NCI-H748 treated with DMSO at 0.1 percent for 48 hours (cell line): ENCODE measurements at regions not wholly inside any gene's neighbourhood (a gene's known extent, or its start where the extent isn't known, plus 50 kb on each side); places are given as distances from the start of the nearest gene placed in this dataset.
"Not testable (repeated sequence)": the region's sequence is repeated elsewhere in the genome, so short reads cannot be mapped to it uniquely, and the experiment has no call there.

Experiments
- DNase-seq: peaks from one replicate; lab custom pipeline; 2025; lab: John Stamatoyannopoulos, UW

DNA sequence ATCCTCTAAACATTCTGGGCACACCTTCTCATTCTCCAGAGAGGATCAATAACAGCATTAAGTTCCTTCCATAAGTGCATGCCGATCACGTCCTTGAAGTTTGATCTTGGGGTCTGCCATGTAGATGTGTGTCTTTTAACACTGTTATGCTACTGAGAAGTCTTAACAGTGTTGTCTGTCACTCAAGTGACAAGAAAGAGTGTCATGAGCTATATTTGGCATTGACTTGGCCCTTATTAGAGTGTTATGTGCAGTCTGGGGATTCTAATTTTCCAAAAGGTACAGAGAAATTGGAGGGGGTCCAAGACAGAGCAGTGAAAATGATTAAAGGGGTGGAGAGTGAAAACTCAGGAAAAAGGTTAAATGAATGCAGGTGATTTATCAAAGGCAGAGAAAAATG, 107.1 kb upstream of the OPCML start:
- no peak for DNase-seq

DNA sequence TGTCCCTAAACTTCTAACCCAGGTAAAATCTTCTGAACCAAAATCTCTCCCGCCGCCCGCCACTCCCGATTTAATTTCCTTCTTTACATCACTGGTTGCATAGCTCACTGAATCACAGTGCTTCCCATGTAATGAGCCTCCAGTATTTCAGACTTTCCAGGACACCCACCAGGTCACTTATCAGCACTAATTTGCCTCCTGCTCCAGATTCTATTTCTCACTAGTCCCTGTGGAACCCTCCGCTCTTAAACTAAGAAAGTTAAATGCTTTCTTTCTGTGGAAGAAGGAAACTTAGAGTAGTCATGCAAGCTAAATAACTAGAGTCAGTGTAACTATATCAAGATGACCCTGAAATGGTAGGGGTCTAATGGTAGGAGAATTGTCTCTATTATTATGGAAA, 106.6 kb upstream of the OPCML start:
- DNase-seq, result no peak

DNA sequence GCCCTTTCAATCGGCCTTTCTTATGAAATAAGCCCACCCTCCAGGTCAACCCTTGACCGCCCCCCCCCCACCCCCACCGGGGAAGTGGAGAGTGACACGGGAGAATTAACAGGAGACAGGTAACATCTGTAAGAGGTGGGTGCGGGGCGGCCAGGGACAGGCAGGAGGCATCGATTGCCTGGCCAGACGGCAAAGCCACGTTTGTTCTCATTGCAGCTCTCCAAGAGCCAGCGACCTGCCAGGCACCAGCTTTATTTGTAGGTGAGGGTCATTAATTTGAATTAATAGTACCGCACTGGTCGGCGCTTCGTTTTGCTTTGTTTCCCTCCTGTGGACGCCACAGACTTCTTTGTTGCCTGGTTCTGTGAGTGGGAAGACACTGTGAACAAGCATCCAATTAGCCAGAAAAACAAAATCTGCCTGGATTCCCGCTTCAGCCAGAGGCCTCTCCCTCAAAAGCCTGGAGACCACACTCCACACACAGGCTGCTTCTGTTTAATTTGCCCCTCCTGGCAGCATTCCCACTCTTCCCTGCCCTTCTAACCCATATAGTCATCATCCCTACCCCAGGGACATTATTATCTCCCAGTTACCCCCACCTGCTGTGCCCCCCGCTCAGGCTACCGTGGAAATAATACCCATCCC, 104.5 kb upstream of the OPCML start:
- peak; percentile 79 for DNase-seq

DNA sequence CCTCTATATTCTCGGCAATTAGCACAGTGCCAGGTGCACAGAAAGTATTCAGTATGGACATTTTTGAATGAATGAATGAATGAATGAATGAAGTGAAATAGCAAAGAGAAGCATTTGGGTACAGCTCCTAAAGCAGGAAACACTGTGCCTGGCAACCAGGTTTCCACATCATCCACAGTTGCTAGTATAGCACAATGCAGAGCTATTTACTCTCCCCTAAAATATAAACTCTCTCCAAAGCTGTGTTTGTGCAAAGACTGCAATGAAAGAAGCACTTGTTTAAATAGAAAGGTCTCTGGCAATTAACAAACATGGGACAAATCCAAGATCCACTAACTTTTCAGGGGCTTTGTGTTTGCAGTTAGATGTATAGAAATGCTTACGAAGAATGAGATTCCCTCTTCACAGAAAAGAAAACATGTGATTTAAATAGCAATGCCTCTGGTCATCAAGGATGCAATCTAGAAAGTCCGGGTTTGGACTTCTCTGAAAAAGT, 103.0 kb upstream of the OPCML start:
- DNase-seq, result peak; percentile 5

DNA sequence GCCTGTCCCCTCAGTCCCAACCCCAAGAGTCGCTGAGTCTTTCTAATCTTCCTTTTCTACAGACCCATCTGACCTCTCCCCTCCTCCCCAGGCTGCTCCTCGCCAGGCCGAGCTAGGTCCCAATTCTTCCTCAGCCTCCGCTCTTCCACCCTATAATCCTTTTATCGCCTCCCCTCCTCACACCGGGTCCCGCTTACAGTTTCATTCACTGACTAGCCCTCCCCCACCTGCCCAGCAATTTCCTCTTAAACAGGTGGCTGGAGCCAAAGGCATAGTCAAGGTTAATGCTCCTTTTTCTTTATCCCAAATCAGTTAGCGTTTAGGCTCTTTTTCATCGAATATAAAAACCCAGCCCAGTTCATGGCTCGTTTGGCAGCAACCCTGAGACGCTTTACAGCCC, 96.1 kb upstream of the OPCML start:
- not testable (repeated sequence) for DNase-seq

DNA sequence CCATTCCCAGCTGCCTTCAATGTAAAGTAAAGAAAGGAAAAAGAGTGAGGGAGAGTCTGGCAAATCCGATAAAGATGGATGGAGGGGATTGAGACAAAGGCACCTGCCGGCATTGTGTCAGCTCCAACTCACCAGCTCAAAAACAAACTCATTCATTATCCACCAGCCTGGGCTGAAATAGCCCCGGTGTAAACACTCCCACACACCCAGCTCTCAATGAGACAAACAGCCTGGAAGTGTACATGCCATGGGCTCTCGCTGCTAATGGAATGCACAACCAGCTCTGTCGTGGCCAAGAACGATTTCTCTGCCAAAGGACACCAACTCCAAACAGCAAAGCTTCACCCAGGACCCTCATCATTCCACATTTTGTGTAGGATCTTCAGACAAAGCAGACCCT, 89.3 kb upstream of the OPCML start:
- no peak for DNase-seq

DNA sequence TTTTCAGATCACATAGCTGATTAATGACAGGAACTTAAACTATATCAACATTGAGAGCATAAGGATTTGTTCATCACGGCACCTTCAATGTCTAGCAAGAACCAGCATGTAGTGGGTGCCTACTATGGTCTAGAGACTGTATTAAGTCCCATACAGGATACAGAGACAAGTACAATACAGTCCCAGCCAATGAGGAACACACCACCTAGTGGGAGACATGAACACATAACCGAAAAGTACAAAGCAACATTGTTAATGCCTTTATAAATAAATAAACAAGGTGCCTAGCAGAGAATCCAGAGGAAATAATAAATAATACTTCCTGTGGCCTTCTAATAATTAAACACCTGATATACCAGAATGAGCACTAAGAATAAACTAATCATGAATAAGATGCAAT, 87.7 kb upstream of the OPCML start:
- peak; percentile 34 for DNase-seq

DNA sequence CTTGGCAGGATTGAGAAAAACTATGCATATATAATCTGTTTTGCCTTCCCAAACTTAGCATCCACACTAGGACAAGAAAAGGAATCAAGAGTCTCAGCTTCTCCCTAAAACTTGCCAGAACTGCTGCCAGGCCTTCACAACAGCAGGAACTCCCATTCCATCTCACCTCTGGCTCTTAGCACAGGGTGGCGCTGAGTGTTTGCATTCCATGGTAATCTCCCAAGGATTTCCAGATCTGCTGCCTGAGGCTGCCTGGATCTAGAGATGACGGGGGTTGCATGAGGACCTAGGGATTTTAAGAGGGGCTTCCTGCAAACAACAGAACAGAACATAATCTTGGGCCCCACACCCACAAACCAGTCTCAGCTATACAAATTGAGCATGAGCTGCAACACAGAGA, 87.1 kb upstream of the OPCML start:
- DNase-seq, result no peak

DNA sequence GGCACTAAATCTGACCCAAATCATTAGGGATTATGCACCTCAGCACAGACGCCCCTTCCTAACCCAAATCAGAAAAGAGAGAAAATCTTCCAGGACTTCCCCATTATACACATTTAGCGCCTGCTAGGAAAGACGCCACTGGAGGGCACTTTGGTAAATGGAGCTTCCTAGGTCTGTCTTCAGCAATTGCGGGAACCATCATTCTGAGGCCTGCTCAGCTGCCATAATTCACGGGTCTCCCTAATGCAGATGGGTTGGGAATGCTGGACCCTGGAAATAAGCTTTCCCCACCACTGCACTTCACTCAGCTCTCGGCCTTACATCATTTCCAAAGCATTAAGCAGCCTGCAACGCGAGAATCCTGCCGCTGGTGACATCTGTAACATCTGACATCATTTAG, 86.2 kb upstream of the OPCML start:
- DNase-seq, result no peak

DNA sequence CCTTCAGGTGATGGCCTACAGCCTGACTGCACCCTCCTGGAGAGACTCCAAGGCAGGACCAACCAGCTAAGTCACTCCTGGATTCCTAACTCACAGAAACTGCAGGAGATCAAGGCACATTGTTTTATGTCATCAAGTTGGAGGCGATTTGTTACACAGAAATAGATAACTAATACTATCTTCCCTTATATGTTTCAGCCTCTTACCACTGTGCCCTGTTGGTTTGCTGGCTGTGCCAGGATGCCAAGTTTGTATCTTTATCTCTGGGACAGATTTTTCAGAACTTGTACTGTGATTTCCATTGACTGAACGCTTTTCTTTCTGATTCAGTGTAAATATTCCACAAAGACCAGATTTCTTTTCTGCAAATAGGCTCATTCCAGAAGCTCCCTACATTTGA, 76.2 kb upstream of the OPCML start:
- DNase-seq, result no peak

DNA sequence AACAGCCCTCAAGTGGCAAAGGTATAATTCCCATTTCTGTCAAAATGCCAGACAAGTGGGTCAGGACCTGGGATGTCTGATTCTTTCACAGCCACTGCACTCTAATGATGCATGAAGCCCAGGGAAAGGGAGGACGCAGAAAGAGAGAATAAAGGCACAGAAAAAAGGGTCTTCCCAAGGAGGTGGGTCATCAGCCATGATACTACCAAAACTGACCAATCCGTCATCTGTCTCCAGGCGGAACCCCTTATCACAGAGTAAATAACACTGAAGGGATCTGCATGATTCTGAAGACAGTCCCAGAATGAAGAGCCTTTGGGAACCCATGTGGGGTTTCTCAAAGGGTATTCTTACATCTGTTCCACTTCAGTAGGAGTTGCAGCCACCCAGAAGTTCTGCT, 73.8 kb upstream of the OPCML start:
- DNase-seq, result no peak

DNA sequence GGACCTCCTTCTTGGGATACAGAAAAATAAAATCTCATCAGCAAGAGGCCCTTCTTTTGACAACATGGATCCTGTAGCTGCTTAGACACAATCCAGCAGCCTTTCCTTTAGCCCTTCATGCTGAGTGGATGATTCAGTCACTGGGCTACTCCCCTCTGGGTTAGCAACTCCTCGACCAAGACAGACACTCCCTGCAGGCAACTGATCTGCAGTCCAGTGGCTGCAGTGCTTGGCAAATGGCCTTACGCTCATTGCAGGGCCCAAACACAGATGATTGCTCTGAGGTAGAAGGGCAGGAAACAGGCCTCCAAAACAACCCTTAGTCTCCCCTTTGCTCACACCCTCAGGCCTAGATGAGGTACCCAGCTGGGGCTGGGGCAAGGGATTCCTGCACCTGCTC, 73.2 kb upstream of the OPCML start:
- DNase-seq, result no peak

DNA sequence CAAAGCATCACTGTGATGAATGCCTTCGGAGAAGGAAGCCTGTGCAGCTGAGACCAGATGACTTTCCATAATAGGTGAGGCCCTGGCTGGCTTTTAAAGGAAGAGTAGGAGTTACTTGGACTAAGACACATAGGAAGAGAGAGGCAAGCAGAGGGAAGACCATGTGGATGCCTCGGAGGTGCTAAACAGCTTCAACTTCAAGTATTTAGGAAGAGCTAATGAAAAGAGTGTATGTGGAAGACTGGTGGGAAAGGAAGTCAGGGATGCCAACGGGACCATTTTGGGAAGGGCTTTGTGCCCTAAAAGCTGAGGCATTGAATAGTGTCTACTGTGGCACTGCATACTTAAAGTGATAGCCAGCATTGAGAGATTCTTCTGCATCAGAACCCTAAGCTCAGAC, 69.3 kb upstream of the OPCML start:
- no peak for DNase-seq

DNA sequence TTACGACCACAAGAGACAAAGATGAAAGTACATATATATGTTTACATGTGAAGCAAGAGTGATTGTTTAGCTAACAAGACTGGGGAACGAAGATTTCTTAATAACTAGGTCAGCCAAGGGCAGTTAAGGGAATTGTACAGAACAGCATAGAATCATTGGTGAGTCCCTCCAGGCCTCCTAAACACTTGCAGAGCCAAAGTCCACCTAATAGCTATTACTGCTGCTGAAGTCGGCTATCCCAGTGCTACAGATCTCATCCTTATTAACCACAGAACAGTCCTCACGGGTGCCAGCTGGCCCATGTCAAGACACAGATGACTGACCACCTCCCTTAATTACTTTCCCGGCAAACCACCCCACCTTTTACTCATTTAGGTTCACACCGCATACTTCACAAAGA, 68.5 kb upstream of the OPCML start:
- no peak for DNase-seq

DNA sequence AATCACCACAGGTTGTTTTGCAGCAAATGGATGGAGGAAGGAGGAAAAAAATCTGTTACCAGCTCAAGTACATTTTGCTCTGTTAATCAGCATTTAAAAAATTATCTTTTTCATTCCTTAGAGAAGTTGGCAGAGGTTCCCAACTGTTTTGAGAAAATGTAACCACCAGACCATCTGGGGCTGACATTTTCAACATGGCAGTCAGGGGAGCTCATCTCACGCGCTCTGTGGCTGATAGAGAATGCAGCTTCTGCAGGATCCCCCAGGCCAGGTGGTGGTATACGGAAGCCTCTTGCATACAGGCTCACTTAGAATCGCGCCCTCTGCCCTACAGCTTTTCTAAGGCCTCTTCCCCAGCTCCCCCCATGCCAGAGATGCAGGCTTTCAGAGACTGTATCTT, 68.0 kb upstream of the OPCML start:
- DNase-seq, result no peak

DNA sequence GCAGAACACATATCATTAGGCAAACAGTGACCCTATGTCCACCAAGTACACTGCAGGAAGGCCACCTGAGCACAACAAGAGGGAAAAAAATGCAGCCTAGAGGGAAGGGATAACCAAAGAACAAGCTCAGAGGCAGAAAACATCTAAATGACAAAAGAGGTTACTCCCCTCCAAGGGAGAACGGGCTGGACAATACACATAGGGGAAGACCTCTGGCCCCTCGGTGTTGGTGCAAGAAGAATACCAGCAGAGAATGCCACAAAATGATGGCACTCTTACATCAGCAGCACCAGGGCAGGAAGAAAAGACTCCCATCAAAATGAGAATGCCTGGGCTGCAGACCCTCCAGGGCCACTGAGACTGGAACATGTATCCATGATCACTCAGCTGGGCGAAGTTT, 66.6 kb upstream of the OPCML start:
- no peak for DNase-seq

DNA sequence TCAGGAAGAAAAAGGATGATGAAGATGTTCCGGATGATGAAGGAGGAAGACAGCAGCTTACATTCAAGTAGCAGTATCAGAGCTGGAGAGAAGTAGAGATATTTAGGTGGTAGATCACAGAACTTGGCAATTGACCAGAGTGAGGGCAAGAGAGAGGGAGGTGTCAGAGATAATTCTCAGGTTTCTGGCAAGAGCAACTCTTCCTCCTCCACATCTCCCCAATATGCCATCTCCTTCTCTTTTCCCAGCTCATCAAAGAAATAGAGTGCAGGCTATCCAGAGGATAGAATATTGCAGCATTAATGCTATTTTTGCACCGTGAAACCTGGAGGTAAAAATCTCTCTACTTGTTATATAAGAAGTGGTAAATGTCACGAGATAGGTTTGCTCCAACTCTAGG, 64.9 kb upstream of the OPCML start:
- no peak for DNase-seq

DNA sequence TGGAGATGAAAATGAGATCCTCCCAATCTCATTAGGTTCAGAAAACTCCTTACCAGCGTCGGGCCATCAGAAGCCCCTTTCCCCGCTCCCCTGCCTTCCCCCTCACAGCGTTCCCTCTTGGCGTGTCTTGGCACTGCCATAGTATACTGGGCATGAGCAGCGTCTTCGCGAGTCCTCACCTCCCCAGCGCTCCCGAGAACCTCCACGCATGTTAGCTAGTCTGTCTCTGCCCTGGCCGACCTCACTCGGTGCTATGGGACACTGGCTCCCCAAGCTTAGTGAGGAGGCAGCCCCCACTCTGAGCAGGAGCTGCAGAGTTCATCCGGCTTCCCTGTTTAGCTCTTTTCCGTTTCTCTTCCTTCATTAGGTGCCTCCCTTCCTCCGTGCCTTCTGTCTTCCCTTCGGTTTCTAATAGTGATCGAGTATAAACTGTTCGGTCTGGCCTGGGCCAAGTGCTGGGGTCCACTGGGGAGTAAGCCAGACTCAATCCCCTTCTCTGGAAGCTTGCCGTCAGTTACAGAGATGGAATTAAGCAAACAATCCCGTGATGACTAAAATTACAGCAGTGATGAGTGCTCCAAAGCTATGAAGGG, 63.8 kb upstream of the OPCML start:
- DNase-seq, result no peak

DNA sequence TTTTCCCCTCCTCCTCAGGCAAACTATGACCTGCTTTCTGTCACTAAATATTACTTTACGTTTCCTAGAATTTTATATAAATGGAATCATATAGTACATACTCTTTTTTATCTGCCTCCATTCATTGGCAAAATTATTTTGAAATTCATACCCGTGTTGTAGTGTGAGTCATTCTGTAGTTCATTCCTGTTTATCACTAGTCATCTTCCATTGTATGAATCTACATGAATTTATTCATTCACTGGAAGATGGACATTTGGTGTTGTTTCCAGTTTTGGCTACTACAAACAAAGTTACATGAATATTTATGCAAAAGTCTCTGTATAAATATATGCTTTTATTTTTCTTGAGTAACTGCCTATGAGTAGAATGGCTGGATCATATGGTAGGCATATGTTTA, 60.7 kb upstream of the OPCML start:
- no peak for DNase-seq

DNA sequence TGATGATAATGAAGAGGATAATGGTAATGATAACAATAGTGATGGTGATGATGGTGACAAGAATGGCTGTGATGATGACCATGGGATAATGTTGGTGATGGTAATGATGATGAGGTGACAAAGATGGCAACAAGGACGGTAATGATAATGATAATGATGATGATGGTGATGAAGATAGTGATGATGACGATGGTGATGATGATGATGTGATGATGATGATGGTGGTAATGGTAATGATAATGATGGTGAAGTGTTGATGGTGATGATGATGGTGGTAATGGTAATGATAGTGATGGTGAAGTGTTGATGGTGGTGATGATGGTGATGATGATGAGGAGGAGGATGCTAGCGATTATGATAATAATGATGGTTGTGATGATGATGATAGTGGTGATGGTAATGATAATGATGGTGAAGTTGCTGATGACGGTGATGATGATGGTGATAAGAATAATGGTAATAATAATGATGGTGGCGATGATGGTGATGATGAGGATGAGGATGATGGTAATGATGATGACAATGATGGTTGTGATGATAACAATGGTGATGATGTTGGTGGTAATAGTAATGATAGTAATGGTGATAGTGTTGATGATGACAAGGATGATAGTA, 54.7 kb upstream of the OPCML start:
- no peak for DNase-seq

DNA sequence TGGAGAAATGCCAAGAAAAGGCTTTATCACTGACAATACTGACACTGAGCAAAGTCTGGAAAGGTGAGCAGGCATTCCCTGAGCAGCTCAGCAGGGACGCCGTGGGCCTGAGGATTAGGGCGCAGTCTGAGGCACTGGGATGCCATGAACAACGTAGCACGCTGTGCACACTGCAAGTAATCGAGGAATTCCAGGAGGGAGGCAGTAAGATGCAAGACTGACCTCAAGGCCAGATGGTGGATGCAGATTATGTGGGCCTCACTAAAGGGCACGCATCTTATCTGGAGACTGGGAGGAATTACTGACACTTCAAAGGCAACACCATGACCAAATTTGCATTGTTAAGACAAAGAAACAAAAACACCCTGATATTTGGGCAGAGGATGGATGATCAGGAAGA, 50.4 kb upstream of the OPCML start:
- no peak for DNase-seq

DNA sequence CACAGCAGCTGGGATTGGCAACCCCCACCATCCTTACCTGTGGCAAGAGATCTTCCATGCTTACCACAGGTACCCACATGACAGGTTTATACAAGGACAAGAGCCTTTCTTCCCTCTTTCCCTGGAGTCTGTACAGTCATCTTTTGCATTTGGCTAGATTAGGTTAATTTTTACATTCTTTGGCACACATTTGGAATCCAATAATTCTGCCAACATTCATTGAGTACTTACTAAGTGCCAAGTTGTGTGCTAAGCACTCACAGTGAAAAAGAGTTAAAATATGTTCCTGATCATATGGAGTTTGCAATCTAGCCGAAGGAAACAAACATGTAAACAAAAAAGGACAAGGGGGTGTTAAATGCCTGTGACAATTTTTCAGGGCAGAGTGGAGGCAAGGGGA, 50.0 kb upstream of the OPCML start:
- no peak for DNase-seq
